MM.1S (cell line): ENCODE measurements at regions not wholly inside any gene's neighbourhood (a gene's known extent, or its start where the extent isn't known, plus 50 kb on each side); places are given as distances from the start of the nearest gene placed in this dataset.

ENCODE experiments used
- DNase-seq: peaks from one replicate; pipeline ENCODE4 v3.0.0-alpha.2; 2015
- H2AFZ ChIP-seq: fragments of 300-600 bp; sonication (generic); 2 replicates; pipeline ENCODE4 v1.6.0; 2016; ENCODE audit warnings: antibody characterized with exemption, low read length
- H3F3A ChIP-seq: fragments of 300-600 bp; sonication (generic); 2 replicates; pipeline ENCODE4 v1.6.1; 2016; ENCODE audit warnings: mild to moderate bottlenecking, antibody characterized with exemption, low read length, moderate library complexity, mixed read lengths; ENCODE audit not compliant: insufficient read depth
- H3K27ac ChIP-seq: fragments of 300-600 bp; sonication (generic); 2 replicates; pipeline ENCODE4 v1.5.1; 2016; ENCODE audit warnings: mild to moderate bottlenecking, low read length
- H3K27me3 ChIP-seq: fragments of 300-600 bp; sonication (generic); replicated peaks from 2 replicates; pipeline ENCODE4 v1.6.0; 2016; ENCODE audit warnings: low read length; ENCODE audit not compliant: insufficient read depth
- H3K36me3 ChIP-seq: fragments of 300-600 bp; sonication (generic); replicated peaks from 2 replicates; pipeline ENCODE4 v1.6.1; 2016; ENCODE audit warnings: mild to moderate bottlenecking, low read length, mixed read lengths; ENCODE audit not compliant: insufficient read depth
- H3K4me1 ChIP-seq: fragments of 300-600 bp; sonication (generic); 2 replicates; pipeline ENCODE4 v1.6.1; 2016; ENCODE audit warnings: low read length, mixed read lengths
- H3K4me2 ChIP-seq: fragments of 300-600 bp; sonication (generic); 2 replicates; pipeline ENCODE4 v1.6.0; 2016; ENCODE audit warnings: low read depth, low read length
- H3K4me3 ChIP-seq: fragments of 300-600 bp; sonication (generic); 2 replicates; pipeline ENCODE4 v1.5.1; 2016; ENCODE audit warnings: low read length, mixed read lengths
- H3K79me2 ChIP-seq: fragments of 300-600 bp; sonication (generic); 2 replicates; pipeline ENCODE4 v1.6.1; 2016; ENCODE audit warnings: mixed run types, low read length, mixed read lengths
- H3K9ac ChIP-seq: fragments of 300-600 bp; sonication (generic); 2 replicates; pipeline ENCODE4 v1.6.1; 2016; ENCODE audit warnings: low read length, mixed read lengths
- H3K9me2 ChIP-seq: fragments of 300-600 bp; sonication (generic); replicated peaks from 2 replicates; pipeline ENCODE4 v1.6.1; 2016; ENCODE audit warnings: mild to moderate bottlenecking, low read length, mixed read lengths; ENCODE audit not compliant: insufficient read depth
- H3K9me3 ChIP-seq: fragments of 300-600 bp; sonication (generic); replicated peaks from 2 replicates; pipeline ENCODE4 v1.6.1; 2016; ENCODE audit warnings: mild to moderate bottlenecking, low read length, mixed read lengths; ENCODE audit not compliant: insufficient read depth
- H4K20me1 ChIP-seq: fragments of 300-600 bp; sonication (generic); 2 replicates; pipeline ENCODE4 v1.6.1; 2016; ENCODE audit warnings: mild to moderate bottlenecking, low read length, moderate library complexity, mixed read lengths; ENCODE audit not compliant: insufficient read depth
- CTCF ChIP-seq: fragments of 300-600 bp; sonication (generic); IDR thresholded peaks from 2 replicates; pipeline ENCODE4 v1.5.1; 2016; ENCODE audit warnings: antibody characterized with exemption, low read length, mixed read lengths
- EZH2 ChIP-seq: fragments of 300-600 bp; sonication (generic); optimal IDR thresholded peaks from 2 replicates; pipeline ENCODE3; 2017; ENCODE audit warnings: low read depth, mild to moderate bottlenecking, antibody characterized with exemption, low read length, mixed read lengths
- EZH2phosphoT487 ChIP-seq: fragments of 300-600 bp; sonication (generic); IDR thresholded peaks from 2 replicates; pipeline ENCODE4 v1.6.1; 2018; ENCODE audit warnings: antibody characterized with exemption, low read length

GRCh38 chr5:120158211-120158610 lies 305.9 kb upstream of the PRR16 start:
- no peak for TF ChIP-seq EZH2
- no peak for TF ChIP-seq EZH2phosphoT487
- no peak for TF ChIP-seq CTCF
- H3K27ac ChIP-seq = no peak overlapping the region
- H3K4me1 ChIP-seq = no peaks in the 10 kb centered on the region
- no peak overlapping the region for H3K4me2 ChIP-seq
- no peak overlapping the region for H3K4me3 ChIP-seq
- H3K27me3 ChIP-seq = no peaks in the 10 kb centered on the region
- H3F3A ChIP-seq = no peaks in the 10 kb centered on the region
- H4K20me1 ChIP-seq = no peaks in the 10 kb centered on the region
- H3K79me2 ChIP-seq = no peaks in the 10 kb centered on the region
- H3K9me3 ChIP-seq = no peaks in the 10 kb centered on the region
- DNase-seq = no peak
- H2AFZ ChIP-seq = no peak overlapping the region
- no peak overlapping the region for H3K9ac ChIP-seq
- H3K9me2 ChIP-seq = no peaks in the 10 kb centered on the region
- H3K36me3 ChIP-seq = no peaks in the 10 kb centered on the region

- H3K9ac ChIP-seq = no peak overlapping the region
- H3K27ac ChIP-seq = no peak overlapping the region
- H3K27me3 ChIP-seq = no peaks in the 10 kb centered on the region
- H3K36me3 ChIP-seq = no peaks in the 10 kb centered on the region
- H3K9me3 ChIP-seq = no peaks in the 10 kb centered on the region
- no peak overlapping the region for H3K4me3 ChIP-seq
- no peaks in the 10 kb centered on the region for H3K9me2 ChIP-seq
- DNase-seq = no peak
- H3F3A ChIP-seq = no peaks in the 10 kb centered on the region
- TF ChIP-seq EZH2 = no peak
- no peak for TF ChIP-seq CTCF
- no peak for TF ChIP-seq EZH2phosphoT487
- H4K20me1 ChIP-seq = no peaks in the 10 kb centered on the region
- no peaks in the 10 kb centered on the region for H3K4me1 ChIP-seq
- no peaks in the 10 kb centered on the region for H3K79me2 ChIP-seq
- no peak overlapping the region for H3K4me2 ChIP-seq
- no peak overlapping the region for H2AFZ ChIP-seq
These were observed 304.9 kb upstream of the PRR16 start for GRCh38 chr5:120159155-120159554.

GRCh38 chr5:120160124-120160895 lies 303.8 kb upstream of the PRR16 start:
- no peaks in the 10 kb centered on the region for H3K9me3 ChIP-seq

More at GRCh38 chr5:120160124-120160895, 303.8 kb upstream of the PRR16 start:
- Histone ChIP-seq H3F3A (no peaks in the 10 kb centered on the region), H3K36me3 (no peaks in the 10 kb centered on the region), H3K4me1 (no peaks in the 10 kb centered on the region), H2AFZ (no peak overlapping the region), H3K9ac (no peak overlapping the region), H3K9me2 (no peaks in the 10 kb centered on the region), H3K27me3 (no peaks in the 10 kb centered on the region), H4K20me1 (no peaks in the 10 kb centered on the region), H3K4me2 (no peak overlapping the region), H3K79me2 (no peaks in the 10 kb centered on the region), H3K27ac (no peak overlapping the region), H3K4me3 (no peak overlapping the region)
- no peak for DNase-seq
- TF ChIP-seq EZH2phosphoT487 = no peak
- TF ChIP-seq CTCF = no peak
- no peak for TF ChIP-seq EZH2
